Activated CD8-positive, alpha-beta memory T cell treated with anti-CD3 and anti-CD28 coated beads for 4 hours (primary cell): ENCODE measurements at regions not wholly inside any gene's neighbourhood (a gene's known extent, or its start where the extent isn't known, plus 50 kb on each side); places are given as distances from the start of the nearest gene placed in this dataset.

Experiments used
- DNase-seq, 2 donors: peaks; one replicate each; pipeline ENCODE4 v3.0.0-alpha.2; 2020; ENCODE audit warnings: low read depth in 2 of 2

DNA sequence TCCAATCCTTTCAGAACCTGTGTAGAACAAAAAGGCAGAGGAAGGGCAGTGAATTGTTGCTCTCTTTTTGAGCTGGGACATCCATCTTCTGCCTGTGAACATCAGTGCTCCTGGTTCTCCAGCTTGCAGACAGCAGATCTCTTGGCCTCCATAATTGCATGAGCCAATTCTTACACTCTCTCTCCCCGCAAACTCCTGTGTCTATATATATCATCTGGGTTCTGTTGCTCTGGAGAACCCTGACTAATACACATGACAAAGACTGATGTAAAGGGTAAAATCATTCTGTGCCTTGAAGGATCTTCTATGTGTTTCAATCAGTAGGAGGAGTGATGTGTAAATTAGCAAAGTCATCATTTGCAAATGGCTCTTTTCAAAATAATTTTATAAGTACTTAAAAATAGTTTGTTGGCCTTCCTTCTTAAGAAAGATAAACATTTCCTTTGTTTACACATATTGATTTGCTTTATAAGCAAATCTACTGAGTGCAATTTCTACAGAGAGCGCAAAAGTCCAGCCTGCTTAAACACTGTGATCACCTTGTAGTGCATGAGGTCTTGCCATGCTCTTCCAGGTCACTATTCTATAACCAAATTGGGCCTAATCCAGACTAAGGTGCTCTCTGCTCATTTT lies 154.9 kb upstream of the ANKRD28 start:
- DNase-seq, result no peak

DNA sequence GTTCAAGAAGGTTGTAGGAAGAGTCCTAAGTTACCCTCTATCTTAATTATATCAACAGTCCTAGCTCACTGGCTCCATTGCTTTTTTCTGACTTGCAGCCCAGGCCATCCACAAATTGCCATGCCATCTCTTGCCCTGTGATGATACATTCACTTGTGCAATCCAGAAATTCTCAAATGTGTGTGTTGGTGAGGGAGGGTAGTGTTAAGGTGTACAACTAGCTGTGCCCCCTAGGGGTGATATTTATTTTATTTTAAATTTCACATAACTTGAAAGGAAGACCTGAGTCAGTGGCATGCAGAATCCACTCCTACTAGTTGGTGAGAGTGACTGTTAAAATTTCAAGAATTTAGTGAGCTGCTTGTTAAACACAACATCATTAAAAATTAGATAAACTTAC lies 156.1 kb upstream of the ANKRD28 start:
- no peak for DNase-seq

- no peak for DNase-seq
Observed at GRCh38 chr3:15955968-15956367, 158.2 kb upstream of the ANKRD28 start.

GRCh38 chr3:15958692-15959433 lies 161.1 kb upstream of the ANKRD28 start:
- DNase-seq, result no peak

GRCh38 chr3:15959434-15959811 lies 161.6 kb upstream of the ANKRD28 start:
- DNase-seq, result no peak

- DNase-seq, result no peak
Observed at GRCh38 chr3:15964605-15965442, 167.0 kb upstream of the ANKRD28 start.

GRCh38 chr3:15967577-15967976 lies 169.8 kb upstream of the ANKRD28 start:
- DNase-seq, result no peak

DNA sequence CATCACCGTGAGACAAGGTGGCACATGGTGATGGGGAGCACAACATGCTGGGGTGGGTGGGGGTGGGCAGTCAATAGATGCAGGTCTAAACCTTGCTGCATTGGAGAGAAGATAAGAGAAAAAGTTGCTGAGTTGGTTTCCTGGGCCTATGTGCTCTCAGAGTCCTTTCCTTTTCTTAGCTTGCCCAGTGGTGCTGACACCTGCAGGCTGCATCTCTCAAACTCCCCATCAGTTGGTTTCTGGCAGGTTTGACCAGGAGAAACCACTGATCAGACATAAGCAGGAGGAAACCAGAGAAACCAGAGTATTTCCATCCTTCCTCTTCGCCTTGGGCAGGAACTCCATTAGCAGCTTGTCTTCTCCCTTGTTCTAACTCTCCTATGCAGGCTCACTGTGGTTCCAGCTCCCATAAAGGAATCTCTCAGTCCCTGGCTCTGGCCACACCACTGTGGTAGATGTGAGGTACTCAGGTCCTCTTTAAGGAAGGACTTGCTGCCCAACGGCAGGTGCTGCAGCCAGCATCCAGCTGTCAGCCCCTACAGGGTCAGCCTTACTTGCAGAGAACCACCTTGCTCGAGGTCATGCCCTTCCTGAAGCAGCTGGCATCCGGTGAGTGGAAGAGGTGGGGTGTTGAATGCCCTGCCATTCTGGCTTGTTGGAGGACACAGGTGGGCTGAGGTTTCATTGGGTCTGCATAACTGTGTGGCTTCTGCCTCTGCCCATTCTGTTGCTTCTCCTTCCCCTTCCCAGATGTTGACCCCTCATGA lies 172.3 kb upstream of the ANKRD28 start:
- no peak for DNase-seq

GRCh38 chr3:15973414-15973813 lies 175.6 kb upstream of the ANKRD28 start:
- no peak for DNase-seq

DNA sequence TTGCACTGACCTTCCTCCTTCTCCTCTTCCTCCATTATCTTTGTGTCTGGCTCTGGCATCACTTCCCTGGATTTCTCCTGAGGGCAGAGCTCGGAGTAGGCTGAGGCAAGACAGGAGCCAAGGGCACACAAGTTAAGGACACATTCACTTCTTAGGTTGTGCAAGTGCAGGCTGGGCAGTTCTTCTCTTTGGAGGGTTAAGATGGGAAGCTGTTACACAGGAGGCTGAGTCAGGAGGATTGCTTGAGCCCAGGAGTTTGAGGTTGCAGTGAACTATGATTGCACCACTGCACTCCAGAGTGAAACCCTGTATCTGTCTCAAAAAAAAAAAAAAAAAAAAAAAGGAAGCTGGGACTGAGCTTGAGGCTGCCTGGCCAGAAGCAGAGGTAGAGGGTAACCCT lies 176.2 kb upstream of the ANKRD28 start:
- DNase-seq, result no peak

- DNase-seq, result no peak
Observed at GRCh38 chr3:15974647-15975046, 176.9 kb upstream of the ANKRD28 start.

DNA sequence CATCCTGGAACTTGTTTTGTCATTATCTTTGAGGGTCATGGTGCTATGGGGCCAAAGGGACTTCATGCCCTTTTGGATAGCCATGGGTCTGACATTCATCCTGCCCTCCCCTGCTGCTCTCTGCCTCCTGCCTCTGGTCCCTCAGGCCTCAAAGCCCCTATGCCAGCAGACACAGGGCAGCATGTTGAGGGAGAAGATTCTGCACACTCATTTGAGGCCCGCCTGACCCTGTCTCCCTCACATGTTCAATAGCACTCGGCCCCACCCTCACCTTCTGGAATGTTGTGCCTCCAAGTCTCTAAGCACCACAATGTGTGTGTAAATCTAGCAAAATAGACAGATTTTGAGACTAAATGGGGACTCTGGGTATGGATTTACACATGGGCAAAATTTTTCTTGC lies 178.7 kb upstream of the ANKRD28 start:
- DNase-seq, result no peak

GRCh38 chr3:15977090-15977489 lies 179.3 kb upstream of the ANKRD28 start:
- DNase-seq, result no peak

DNA sequence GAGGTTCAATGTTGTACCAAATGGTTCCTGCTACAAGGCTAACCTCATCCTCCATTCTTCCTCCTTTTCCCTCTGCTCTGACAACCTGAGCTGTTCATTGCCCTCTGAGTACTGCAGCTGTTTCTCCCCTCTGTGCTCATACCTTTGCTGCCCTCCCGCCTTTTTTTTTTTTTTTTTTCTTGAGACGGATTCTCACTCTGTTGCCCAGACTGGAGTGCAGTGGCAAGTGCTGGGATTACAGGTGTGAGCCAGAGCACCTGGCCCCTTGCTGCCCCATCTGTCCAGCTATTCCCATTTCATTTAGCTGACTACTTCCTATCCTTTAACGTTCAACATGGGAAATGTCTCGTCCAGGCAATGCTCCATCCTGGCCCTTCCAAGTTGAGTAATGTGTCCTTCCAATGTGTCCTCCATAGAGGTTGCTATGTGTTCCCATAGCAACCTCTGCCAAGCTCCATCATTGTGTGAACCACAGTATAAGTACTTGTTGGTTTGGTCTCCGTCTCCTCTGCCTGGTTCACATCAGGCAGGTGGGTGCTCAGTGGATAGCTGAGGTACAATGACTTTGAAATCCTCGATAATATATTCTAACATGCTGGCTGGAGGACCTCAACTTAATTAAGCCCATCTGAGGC lies 179.9 kb upstream of the ANKRD28 start:
- DNase-seq, result no peak

DNA sequence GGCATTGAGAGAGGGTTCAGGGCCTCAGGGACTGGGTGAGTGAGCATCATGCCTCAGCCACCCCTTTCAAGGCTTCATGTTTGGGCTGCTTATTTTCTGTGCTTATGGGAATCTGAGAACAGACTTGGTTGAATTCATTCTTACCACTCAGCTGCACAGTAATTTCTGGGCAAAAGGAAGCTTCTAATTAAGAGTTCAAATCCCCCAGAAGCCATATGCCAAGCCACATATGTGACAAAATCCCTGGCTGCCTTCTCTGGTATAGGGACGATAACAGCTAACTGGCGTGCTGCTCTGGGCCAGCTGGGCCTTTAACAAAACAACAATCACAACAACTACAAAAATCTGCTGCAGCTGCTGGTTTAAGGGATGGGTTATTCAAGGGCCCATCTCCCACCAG lies 181.0 kb upstream of the ANKRD28 start:
- no peak for DNase-seq

- DNase-seq, result no peak
Observed at GRCh38 chr3:15979495-15979894, 181.7 kb upstream of the ANKRD28 start.

GRCh38 chr3:15979900-15980299 lies 182.1 kb upstream of the ANKRD28 start:
- no peak for DNase-seq

GRCh38 chr3:15982243-15982642 lies 184.5 kb upstream of the ANKRD28 start:
- DNase-seq, result no peak

DNA sequence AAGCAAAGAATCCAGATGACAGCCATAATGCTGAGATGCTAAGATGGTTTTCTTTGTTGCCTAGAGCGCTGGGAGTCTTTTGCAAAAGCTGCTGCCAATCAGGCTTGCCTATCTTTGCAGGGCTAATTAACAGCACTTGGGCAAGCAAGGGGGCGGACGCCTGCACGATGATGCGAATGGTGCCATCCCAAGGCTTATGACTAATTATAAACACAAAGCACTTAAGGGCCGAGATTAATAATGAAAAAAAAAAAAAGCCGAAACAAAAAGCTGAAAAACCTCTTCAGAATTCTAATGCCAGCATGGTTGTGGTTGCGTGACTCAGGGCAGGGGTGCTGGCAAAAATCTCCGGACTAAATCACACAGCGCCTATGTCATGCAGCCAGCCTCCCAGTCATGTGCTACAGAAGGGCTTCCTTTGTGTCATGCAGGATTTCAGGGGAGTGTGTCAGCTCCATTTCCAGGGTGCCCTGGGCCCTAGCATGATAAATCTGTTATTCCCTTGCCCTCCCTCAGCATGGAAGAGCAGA lies 185.0 kb upstream of the ANKRD28 start:
- DNase-seq, result no peak

- no peak for DNase-seq
Observed at GRCh38 chr3:15983232-15983631, 185.5 kb upstream of the ANKRD28 start.

DNA sequence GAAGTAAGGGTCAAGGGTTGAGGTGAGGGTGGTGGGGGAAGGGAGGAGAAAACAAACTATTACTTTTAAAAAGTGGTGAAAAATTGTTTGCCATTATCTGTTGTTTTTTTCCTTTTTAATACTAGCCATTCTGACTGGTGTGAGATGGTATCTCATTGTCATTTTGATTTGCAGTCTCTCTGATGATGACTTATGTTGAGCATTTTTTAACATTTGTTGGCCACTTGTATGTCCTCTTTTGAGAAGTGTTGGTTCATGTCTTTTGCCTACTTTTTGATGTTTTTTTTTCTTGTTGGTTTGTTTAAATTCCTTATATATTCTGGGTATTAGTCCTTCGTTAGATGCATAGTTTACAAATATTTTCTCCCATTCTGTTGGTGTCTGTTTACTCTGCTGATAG lies 185.9 kb upstream of the ANKRD28 start:
- DNase-seq, result no peak
